GM23338 (cell line): ENCODE measurements at regions not wholly inside any gene's neighbourhood (a gene's known extent, or its start where the extent isn't known, plus 50 kb on each side); places are given as distances from the start of the nearest gene placed in this dataset.

Experiments used
- ATAC-seq: fragments of 200-7000 bp; cut with Tn5 transposase; 3 replicates; pipeline ENCODE4 v1.9.1; 2020
- DNase-seq: peaks from one replicate; pipeline ENCODE4 v3.0.0-alpha.2; 2015; ENCODE audit warnings: low spot score
- H2AFZ ChIP-seq: fragments of 200-600 bp; sonication (generic); 2 replicates; pipeline ENCODE4 v1.8.0; 2016; ENCODE audit warnings: antibody characterized with exemption, mild to moderate bottlenecking, moderate library complexity
- H3F3A ChIP-seq: fragments of 200-600 bp; sonication (generic); replicated peaks from 2 replicates; pipeline ENCODE4 v1.8.0; 2017; ENCODE audit warnings: antibody characterized with exemption, mixed run types, low read depth
- H3K27ac ChIP-seq: fragments of 200-600 bp; sonication (generic); 2 replicates; pipeline ENCODE4 v1.6.1; 2016; ENCODE audit warnings: low read depth
- H3K27me3 ChIP-seq: fragments of 200-600 bp; sonication (generic); 2 replicates; pipeline ENCODE4 v1.8.0; 2016; ENCODE audit warnings: mild to moderate bottlenecking, mixed run types, moderate library complexity; ENCODE audit not compliant: insufficient read depth
- H3K36me3 ChIP-seq: fragments of 200-600 bp; sonication (generic); 2 replicates; pipeline ENCODE4 v1.8.0; 2016; ENCODE audit warnings: mild to moderate bottlenecking; ENCODE audit not compliant: insufficient read depth
- H3K4me1 ChIP-seq: fragments of 200-600 bp; sonication (generic); 2 replicates; pipeline ENCODE4 v1.8.0; 2016; ENCODE audit warnings: mild to moderate bottlenecking, moderate library complexity; ENCODE audit not compliant: insufficient read depth
- H3K4me2 ChIP-seq: fragments of 200-600 bp; sonication (generic); 2 replicates; pipeline ENCODE4 v1.7.1; 2017; ENCODE audit warnings: mixed run types
- H3K4me3 ChIP-seq: fragments of 200-600 bp; sonication (generic); 2 replicates; pipeline ENCODE4 v1.6.1; 2016; ENCODE audit warnings: mixed run types
- H3K79me2 ChIP-seq: fragments of 200-600 bp; sonication (generic); replicated peaks from 2 replicates; pipeline ENCODE4 v1.8.0; 2017; ENCODE audit warnings: mild to moderate bottlenecking; ENCODE audit not compliant: insufficient read depth
- H3K9me2 ChIP-seq: fragments of 200-600 bp; sonication (generic); 2 replicates; pipeline ENCODE4 v1.8.0; 2017; ENCODE audit not compliant: insufficient read depth
- H4K20me1 ChIP-seq: fragments of 200-600 bp; sonication (generic); replicated peaks from 2 replicates; pipeline ENCODE4 v1.8.0; 2017; ENCODE audit warnings: mild to moderate bottlenecking; ENCODE audit not compliant: insufficient read depth
- H3K27ac Mint-ChIP-seq: 2 replicates; pipeline ENCODE4 v1.8.0; 2020; ENCODE audit warnings: inconsistent platforms, mild to moderate bottlenecking, moderate library complexity, mixed read lengths
- H3K27me3 Mint-ChIP-seq: 3 replicates; pipeline ENCODE4 v1.8.0; 2022; ENCODE audit warnings: low read depth, mild to moderate bottlenecking, moderate library complexity, mixed read lengths, inconsistent platforms; ENCODE audit not compliant: insufficient read depth, poor library complexity
- H3K36me3 Mint-ChIP-seq: 3 replicates; pipeline ENCODE4 v1.8.0; 2021; ENCODE audit warnings: low read depth, mild to moderate bottlenecking, inconsistent platforms, moderate library complexity, mixed read lengths
- H3K4me1 Mint-ChIP-seq: 3 replicates; pipeline ENCODE4 v1.8.0; 2020; ENCODE audit warnings: mild to moderate bottlenecking, inconsistent platforms, mixed read lengths
- H3K4me3 Mint-ChIP-seq: 3 replicates; pipeline ENCODE4 v1.8.0; 2021; ENCODE audit warnings: moderate library complexity, mild to moderate bottlenecking, inconsistent platforms, mixed read lengths
- H3K9me3 Mint-ChIP-seq: 3 replicates; pipeline ENCODE4 v1.8.0; 2020; ENCODE audit warnings: moderate library complexity, mild to moderate bottlenecking, inconsistent platforms, mixed read lengths
- EZH2phosphoT487 ChIP-seq: fragments of 200-600 bp; sonication (generic); IDR thresholded peaks from one replicate; pipeline ENCODE4 v1.8.1; 2018; ENCODE audit warnings: antibody characterized with exemption; ENCODE audit not compliant: unreplicated experiment
- ZNF114 ChIP-seq: fragments of 250-450 bp; sonication (Bioruptor Pico); IDR thresholded peaks from 2 replicates; pipeline ENCODE4 v1.5.0; 2020; ENCODE audit warnings: mild to moderate bottlenecking, moderate library complexity
- ZNF331 ChIP-seq: fragments of 250-450 bp; sonication (Bioruptor Pico); IDR thresholded peaks from 2 replicates; pipeline ENCODE4 v1.5.0; 2020; ENCODE audit warnings: low read depth, mild to moderate bottlenecking, moderate library complexity
- TF ChIP-seq, protein P1 (sequence below): fragments of 250-450 bp; sonication (Bioruptor Pico); IDR thresholded peaks from 2 replicates; pipeline ENCODE4 v1.5.0; 2020; ENCODE audit warnings: mild to moderate bottlenecking, moderate library complexity
- TF ChIP-seq, protein P2 (sequence below): IDR thresholded peaks from 2 replicates; pipeline ENCODE4 v1.6.1; 2016; ENCODE audit warnings: antibody characterized with exemption

DNA sequence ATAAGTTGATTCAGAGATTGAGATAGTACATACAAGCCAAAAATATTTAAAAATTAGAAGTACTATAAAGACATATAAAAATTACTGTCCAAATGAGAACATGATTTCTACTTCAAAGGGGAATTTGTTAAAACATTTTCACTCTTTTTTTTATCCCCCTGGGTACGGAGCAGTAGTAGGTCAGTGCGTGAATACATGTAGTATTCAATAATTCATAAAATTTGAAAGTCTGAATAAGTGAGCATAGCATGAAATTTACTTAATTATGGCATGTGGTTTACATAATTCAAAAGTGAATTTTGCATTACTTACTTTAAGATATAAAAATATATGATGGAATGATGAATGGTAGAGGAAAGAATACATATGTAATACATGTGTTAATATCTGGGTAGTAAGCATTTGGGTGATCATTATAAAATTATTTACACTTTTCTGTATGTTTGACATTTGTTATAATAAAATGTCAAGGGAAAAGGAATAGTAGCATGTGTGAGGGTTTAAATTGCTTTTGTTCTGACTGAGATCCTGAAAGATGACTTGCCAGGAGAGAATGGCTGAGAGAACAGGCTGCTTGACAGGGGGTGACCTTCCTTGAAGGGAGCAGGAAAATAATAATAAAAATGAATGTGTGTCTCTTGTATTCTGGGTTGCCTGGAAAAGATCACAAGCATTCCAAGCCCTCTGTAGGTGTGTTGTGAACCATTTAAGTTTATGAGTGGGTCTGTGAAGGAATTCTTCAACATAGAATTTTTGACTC, 1178.8 kb downstream of the ZPLD1 start:
- H3K79me2 ChIP-seq: no peaks in the 10 kb centered on the region
- H3K4me1 ChIP-seq: no peaks in the 10 kb centered on the region
- H2AFZ ChIP-seq: no peak overlapping the region
- no peaks in the 10 kb centered on the region for H4K20me1 ChIP-seq
- no peak overlapping the region for H3K4me3 ChIP-seq
- no peaks in the 10 kb centered on the region for H3K27me3 Mint-ChIP-seq
- H3F3A ChIP-seq: no peaks in the 10 kb centered on the region
- DNase-seq (no peak), ATAC-seq (no peak)
- peaks cover 9% of the 10 kb centered on the region for H3K9me3 Mint-ChIP-seq
- H3K9me2 ChIP-seq: no peaks in the 10 kb centered on the region
- no peaks in the 10 kb centered on the region for H3K4me1 Mint-ChIP-seq
- H3K27ac ChIP-seq: no peak overlapping the region
- peaks cover 6% of the 10 kb centered on the region; the same call in 2 of the 3 replicates for H3K36me3 Mint-ChIP-seq
- no peak overlapping the region for H3K27ac Mint-ChIP-seq
- H3K4me3 Mint-ChIP-seq: no peak overlapping the region
- H3K4me2 ChIP-seq: no peak overlapping the region
- no peaks in the 10 kb centered on the region for H3K36me3 ChIP-seq
- H3K27me3 ChIP-seq: no peaks in the 10 kb centered on the region
- TF ChIP-seq, protein P1, sequence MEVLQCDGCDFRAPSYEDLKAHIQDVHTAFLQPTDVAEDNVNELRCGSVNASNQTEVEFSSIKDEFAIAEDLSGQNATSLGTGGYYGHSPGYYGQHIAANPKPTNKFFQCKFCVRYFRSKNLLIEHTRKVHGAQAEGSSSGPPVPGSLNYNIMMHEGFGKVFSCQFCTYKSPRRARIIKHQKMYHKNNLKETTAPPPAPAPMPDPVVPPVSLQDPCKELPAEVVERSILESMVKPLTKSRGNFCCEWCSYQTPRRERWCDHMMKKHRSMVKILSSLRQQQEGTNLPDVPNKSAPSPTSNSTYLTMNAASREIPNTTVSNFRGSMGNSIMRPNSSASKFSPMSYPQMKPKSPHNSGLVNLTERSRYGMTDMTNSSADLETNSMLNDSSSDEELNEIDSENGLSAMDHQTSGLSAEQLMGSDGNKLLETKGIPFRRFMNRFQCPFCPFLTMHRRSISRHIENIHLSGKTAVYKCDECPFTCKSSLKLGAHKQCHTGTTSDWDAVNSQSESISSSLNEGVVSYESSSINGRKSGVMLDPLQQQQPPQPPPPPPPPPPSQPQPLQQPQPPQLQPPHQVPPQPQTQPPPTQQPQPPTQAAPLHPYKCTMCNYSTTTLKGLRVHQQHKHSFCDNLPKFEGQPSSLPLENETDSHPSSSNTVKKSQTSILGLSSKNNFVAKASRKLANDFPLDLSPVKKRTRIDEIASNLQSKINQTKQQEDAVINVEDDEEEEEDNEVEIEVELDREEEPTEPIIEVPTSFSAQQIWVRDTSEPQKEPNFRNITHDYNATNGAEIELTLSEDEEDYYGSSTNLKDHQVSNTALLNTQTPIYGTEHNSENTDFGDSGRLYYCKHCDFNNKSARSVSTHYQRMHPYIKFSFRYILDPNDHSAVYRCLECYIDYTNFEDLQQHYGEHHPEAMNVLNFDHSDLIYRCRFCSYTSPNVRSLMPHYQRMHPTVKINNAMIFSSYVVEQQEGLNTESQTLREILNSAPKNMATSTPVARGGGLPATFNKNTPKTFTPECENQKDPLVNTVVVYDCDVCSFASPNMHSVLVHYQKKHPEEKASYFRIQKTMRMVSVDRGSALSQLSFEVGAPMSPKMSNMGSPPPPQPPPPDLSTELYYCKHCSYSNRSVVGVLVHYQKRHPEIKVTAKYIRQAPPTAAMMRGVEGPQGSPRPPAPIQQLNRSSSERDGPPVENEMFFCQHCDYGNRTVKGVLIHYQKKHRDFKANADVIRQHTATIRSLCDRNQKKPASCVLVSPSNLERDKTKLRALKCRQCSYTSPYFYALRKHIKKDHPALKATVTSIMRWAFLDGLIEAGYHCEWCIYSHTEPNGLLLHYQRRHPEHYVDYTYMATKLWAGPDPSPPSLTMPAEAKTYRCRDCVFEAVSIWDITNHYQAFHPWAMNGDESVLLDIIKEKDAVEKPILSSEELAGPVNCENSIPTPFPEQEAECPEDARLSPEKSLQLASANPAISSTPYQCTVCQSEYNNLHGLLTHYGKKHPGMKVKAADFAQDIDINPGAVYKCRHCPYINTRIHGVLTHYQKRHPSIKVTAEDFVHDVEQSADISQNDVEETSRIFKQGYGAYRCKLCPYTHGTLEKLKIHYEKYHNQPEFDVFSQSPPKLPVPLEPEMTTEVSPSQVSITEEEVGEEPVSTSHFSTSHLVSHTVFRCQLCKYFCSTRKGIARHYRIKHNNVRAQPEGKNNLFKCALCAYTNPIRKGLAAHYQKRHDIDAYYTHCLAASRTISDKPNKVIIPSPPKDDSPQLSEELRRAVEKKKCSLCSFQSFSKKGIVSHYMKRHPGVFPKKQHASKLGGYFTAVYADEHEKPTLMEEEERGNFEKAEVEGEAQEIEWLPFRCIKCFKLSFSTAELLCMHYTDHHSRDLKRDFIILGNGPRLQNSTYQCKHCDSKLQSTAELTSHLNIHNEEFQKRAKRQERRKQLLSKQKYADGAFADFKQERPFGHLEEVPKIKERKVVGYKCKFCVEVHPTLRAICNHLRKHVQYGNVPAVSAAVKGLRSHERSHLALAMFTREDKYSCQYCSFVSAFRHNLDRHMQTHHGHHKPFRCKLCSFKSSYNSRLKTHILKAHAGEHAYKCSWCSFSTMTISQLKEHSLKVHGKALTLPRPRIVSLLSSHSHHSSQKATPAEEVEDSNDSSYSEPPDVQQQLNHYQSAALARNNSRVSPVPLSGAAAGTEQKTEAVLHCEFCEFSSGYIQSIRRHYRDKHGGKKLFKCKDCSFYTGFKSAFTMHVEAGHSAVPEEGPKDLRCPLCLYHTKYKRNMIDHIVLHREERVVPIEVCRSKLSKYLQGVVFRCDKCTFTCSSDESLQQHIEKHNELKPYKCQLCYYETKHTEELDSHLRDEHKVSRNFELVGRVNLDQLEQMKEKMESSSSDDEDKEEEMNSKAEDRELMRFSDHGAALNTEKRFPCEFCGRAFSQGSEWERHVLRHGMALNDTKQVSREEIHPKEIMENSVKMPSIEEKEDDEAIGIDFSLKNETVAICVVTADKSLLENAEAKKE (CRISPR knock-in tag): no peak
- no peak for TF ChIP-seq ZNF331 (CRISPR knock-in tag)
- TF ChIP-seq, protein P2, sequence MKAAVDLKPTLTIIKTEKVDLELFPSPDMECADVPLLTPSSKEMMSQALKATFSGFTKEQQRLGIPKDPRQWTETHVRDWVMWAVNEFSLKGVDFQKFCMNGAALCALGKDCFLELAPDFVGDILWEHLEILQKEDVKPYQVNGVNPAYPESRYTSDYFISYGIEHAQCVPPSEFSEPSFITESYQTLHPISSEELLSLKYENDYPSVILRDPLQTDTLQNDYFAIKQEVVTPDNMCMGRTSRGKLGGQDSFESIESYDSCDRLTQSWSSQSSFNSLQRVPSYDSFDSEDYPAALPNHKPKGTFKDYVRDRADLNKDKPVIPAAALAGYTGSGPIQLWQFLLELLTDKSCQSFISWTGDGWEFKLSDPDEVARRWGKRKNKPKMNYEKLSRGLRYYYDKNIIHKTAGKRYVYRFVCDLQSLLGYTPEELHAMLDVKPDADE: no peak
- no peak for TF ChIP-seq ZNF114 (CRISPR knock-in tag)
- TF ChIP-seq EZH2phosphoT487: no peak
